WTC11 (cell line): ENCODE measurements at regions not wholly inside any gene's neighbourhood (a gene's known extent, or its start where the extent isn't known, plus 50 kb on each side); places are given as distances from the start of the nearest gene placed in this dataset.

ENCODE experiments used
- CREM ChIP-seq: sonication (generic); formaldehyde crosslinking; IDR thresholded peaks from 2 replicates; pipeline ENCODE4 v1.8.1; 2022; ENCODE audit warnings: mild to moderate bottlenecking, missing genetic modification reagents, moderate library complexity
- JUN ChIP-seq: sonication (generic); formaldehyde crosslinking; IDR thresholded peaks from 2 replicates; pipeline ENCODE4 v1.8.0; 2023; ENCODE audit warnings: mild to moderate bottlenecking, missing genetic modification reagents
- TEAD1 ChIP-seq: sonication (generic); formaldehyde crosslinking; IDR thresholded peaks from 2 replicates; pipeline ENCODE4 v1.8.0; 2022; ENCODE audit warnings: mild to moderate bottlenecking, missing genetic modification reagents
- TF ChIP-seq, protein P1 (sequence below): fragments of 200-600 bp; IDR thresholded peaks from 2 replicates; pipeline ENCODE4 v1.8.0; 2022; ENCODE audit warnings: antibody characterized with exemption
- TF ChIP-seq, protein P2 (sequence below): sonication (generic); formaldehyde crosslinking; conservative IDR thresholded peaks from 2 replicates; pipeline ENCODE4 v1.8.1; 2023; ENCODE audit warnings: mild to moderate bottlenecking, low read depth, missing genetic modification reagents, moderate library complexity
- TF ChIP-seq, protein P3 (sequence below): sonication (generic); formaldehyde crosslinking; IDR thresholded peaks from 2 replicates; pipeline ENCODE4 v1.8.0; 2022; ENCODE audit warnings: mild to moderate bottlenecking, missing genetic modification reagents

DNA sequence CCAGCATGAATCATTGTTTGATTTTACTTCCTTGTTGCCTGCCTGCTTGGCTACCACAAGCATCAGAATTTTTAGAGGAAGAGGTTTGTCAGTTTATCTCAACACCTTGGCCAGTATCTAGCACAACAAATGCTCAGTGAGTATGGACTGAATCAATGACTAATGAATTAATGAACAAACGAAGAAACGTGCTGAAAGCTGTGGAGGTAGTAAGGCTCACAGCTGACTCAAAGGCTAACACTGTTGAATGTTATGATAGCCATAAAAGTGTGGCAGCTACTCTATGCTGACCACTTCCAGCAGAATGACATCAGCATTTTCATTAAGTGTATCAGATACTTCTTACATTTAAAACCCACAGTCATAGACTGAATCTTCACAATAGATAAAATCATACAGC lies 543.4 kb downstream of the IRS1 start:
- TF ChIP-seq, protein P1, sequence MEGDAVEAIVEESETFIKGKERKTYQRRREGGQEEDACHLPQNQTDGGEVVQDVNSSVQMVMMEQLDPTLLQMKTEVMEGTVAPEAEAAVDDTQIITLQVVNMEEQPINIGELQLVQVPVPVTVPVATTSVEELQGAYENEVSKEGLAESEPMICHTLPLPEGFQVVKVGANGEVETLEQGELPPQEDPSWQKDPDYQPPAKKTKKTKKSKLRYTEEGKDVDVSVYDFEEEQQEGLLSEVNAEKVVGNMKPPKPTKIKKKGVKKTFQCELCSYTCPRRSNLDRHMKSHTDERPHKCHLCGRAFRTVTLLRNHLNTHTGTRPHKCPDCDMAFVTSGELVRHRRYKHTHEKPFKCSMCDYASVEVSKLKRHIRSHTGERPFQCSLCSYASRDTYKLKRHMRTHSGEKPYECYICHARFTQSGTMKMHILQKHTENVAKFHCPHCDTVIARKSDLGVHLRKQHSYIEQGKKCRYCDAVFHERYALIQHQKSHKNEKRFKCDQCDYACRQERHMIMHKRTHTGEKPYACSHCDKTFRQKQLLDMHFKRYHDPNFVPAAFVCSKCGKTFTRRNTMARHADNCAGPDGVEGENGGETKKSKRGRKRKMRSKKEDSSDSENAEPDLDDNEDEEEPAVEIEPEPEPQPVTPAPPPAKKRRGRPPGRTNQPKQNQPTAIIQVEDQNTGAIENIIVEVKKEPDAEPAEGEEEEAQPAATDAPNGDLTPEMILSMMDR: no peak
- TF ChIP-seq JUN (CRISPR knock-in tag) (no peak), TEAD1 (CRISPR knock-in tag) (no peak), CREM (CRISPR knock-in tag) (no peak)
- TF ChIP-seq, protein P2, sequence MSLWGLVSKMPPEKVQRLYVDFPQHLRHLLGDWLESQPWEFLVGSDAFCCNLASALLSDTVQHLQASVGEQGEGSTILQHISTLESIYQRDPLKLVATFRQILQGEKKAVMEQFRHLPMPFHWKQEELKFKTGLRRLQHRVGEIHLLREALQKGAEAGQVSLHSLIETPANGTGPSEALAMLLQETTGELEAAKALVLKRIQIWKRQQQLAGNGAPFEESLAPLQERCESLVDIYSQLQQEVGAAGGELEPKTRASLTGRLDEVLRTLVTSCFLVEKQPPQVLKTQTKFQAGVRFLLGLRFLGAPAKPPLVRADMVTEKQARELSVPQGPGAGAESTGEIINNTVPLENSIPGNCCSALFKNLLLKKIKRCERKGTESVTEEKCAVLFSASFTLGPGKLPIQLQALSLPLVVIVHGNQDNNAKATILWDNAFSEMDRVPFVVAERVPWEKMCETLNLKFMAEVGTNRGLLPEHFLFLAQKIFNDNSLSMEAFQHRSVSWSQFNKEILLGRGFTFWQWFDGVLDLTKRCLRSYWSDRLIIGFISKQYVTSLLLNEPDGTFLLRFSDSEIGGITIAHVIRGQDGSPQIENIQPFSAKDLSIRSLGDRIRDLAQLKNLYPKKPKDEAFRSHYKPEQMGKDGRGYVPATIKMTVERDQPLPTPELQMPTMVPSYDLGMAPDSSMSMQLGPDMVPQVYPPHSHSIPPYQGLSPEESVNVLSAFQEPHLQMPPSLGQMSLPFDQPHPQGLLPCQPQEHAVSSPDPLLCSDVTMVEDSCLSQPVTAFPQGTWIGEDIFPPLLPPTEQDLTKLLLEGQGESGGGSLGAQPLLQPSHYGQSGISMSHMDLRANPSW (CRISPR knock-in tag): no peak
- TF ChIP-seq, protein P3, sequence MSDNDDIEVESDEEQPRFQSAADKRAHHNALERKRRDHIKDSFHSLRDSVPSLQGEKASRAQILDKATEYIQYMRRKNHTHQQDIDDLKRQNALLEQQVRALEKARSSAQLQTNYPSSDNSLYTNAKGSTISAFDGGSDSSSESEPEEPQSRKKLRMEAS (CRISPR knock-in tag): no peak
